ENCODE measurements at regions not wholly inside any gene's neighbourhood (a gene's known extent, or its start where the extent isn't known, plus 50 kb on each side); places are given as distances from the start of the nearest gene placed in this dataset.
"Not testable (repeated sequence)": the region's sequence is repeated elsewhere in the genome, so short reads cannot be mapped to it uniquely, and the experiment has no call there.

- FAIRE-seq = no peak
These were observed 54.1 kb downstream of the FOXG1 start for GRCh38 chr14:28820677-28821076.

GRCh38 chr14:28821993-28822392 lies 55.4 kb downstream of the FOXG1 start:
- FAIRE-seq = no peak
- no peak for DNase-seq (ENCODE audit: low spot score)

More at GRCh38 chr14:28820677-28821076, 54.1 kb downstream of the FOXG1 start:
- no peak for DNase-seq (ENCODE audit: low spot score)

GRCh38 chr14:28823245-28823644 lies 56.7 kb downstream of the FOXG1 start:
- FAIRE-seq (no peak), DNase-seq (ENCODE audit: low spot score) (no peak)

GRCh38 chr14:28830115-28830534 lies 63.5 kb downstream of the FOXG1 start:
- DNase-seq (ENCODE audit: low spot score) (peak; percentile 26), FAIRE-seq (no peak)

GRCh38 chr14:28831126-28831525 lies 64.5 kb downstream of the FOXG1 start:
- no peak for DNase-seq (ENCODE audit: low spot score)
- no peak for FAIRE-seq

DNA sequence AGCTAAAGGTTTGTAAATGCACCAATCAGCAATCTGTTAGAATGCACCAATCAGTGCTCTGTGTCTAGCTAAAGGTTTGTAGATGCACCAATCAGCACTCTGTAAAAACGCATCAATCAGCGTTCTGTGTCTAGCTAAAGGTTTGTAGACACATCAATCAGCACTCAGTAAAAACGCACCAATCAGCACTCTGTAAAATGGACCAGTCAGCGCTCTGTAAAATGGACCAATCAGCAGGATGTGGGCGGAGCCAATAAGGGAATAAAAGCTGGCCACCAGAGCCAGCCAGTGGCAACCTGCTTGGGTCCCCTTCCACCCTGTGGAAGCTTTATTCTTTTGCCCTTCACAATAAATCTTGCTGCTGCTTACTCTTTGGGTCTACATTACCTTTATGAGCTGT lies 76.0 kb downstream of the FOXG1 start:
- FAIRE-seq = not testable (repeated sequence)

DNA sequence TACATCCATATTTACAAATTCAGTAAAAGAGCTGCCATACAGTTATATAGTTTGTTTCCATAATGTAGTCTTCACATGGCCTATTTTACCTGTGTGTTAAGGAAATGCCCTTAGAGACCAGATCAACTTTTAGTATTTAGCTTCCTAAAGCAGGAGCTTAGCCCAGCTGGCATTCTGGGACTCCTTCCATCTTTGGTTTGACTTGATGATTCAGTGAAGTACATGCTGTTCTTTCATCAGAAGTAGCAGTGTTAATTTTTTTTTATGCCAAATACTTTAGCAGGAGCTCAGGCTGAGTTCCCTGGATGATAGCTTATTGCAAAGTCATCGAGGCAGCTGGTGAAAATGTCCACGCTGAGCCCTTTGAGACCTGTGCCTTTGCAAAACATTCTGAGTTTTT lies 101.0 kb downstream of the FOXG1 start:
- FAIRE-seq = no peak
- DNase-seq (ENCODE audit: low spot score) = no peak

More for the DNA sequence above, 76.0 kb downstream of the FOXG1 start:
- not testable (repeated sequence) for DNase-seq (ENCODE audit: low spot score)

DNA sequence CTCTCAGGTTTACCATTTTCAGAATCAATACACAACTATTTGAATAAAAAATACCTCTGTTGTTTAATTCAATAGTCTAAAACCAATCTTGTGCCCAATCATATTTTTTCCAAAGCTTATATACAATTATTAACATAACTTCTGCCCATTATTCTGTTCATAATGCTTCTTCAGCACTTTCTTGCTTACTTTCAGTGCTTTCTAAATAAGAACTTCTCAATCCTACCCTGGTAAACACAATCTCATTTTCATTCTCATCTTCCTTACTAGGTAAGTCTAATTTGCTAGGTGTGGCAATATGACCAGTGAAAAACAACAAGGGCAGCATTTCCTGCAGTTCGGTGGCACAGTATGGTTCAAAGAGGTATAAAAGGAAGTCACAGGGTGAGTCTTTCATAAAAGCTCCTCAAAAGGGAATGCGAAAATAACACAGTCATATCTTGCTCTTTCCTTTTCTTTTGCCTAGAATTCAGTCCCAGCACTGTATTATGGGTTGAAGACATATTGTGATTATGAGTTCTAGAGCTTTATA lies 103.5 kb downstream of the FOXG1 start:
- DNase-seq (ENCODE audit: low spot score) (no peak), FAIRE-seq (no peak)

- DNase-seq (ENCODE audit: low spot score) = no peak
- no peak for FAIRE-seq
These were observed 109.5 kb downstream of the FOXG1 start for GRCh38 chr14:28875934-28876571.

DNA sequence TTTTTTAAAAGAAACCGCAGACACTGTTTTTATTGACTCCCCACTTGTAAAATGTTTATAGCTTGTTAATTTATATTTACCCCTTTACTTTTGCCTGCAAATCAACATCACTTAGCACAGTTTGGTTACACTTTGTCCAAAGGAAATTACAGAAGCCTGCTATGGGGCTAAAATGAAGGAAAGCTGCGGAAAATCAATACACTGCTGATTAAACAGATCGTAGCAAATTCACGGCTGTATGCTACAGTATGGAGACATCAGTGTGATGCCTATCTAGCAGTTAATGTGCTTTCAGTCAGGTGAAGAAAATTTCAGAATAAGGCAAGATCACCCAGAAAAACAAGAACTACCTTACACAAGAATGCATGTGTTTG lies 110.0 kb downstream of the FOXG1 start:
- DNase-seq (ENCODE audit: low spot score) (no peak), FAIRE-seq (no peak)

DNA sequence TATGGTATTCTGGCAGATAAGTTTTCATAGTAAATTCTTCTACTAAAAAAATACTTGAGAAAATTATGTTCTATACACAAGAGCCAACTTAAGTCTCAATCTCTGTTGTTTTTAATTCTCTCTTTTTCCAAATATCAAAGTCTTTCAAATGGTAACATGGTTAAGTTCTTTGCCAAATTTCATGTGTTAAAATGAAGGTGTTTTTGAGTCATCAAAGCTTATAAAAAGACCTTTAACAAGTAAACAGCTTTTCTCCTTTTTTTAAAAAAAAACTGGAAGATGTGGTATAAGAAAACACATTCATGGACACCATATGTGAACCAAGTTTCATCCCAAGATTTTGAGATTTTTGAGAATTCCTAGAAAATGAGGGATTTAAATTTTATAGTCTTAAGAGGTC lies 111.3 kb downstream of the FOXG1 start:
- no peak for FAIRE-seq
- no peak for DNase-seq (ENCODE audit: low spot score)

- DNase-seq (ENCODE audit: low spot score) (no peak), FAIRE-seq (no peak)
These were observed 113.0 kb downstream of the FOXG1 start for GRCh38 chr14:28879573-28879996.

DNA sequence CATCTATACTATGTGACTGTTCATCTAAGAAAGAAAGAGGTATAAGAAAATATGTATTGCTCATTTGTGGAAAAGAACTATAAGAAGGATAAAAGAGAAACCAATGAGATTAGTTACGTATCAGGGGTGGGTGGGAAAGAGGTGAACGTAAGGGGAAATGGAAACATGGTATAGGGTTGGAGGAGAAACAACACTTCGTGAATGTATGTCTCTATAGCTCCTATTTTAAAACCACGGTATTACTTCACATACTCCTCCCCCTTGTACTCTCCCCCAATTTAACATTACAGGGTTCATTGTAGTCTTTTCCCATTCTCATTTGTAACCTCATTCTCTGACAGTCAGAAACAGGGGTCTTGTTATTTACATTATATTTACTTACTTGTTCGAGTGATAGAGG lies 120.4 kb downstream of the FOXG1 start:
- DNase-seq (ENCODE audit: low spot score) (no peak), FAIRE-seq (no peak)

- DNase-seq (ENCODE audit: low spot score) (no peak), FAIRE-seq (no peak)
These were observed 128.8 kb downstream of the FOXG1 start for GRCh38 chr14:28895389-28895788.

- no peak for FAIRE-seq
- no peak for DNase-seq (ENCODE audit: low spot score)
These were observed 129.8 kb downstream of the FOXG1 start for GRCh38 chr14:28896337-28896736.

DNA sequence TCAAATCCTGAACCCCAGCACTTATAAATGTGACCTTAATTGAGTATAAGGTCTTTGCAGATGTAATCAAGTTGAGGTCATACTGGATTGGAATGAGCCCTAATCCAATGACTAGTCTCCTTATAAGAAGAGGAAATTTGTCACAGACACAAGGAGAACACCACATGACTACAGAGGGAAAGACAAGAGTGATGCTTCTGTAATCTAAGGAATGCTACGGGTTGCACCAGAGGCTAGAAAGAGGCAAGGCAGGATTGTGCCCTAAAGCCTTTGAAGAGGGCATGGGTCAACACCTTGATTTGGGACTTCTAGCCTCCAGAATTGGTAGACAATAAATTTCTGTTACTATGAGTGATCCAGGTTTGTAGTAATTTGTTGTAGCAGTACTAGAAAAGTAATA lies 135.0 kb downstream of the FOXG1 start:
- FAIRE-seq (no peak), DNase-seq (ENCODE audit: low spot score) (no peak)

GRCh38 chr14:28902930-28903329 lies 136.3 kb downstream of the FOXG1 start:
- DNase-seq (ENCODE audit: low spot score) (no peak), FAIRE-seq (no peak)

DNA sequence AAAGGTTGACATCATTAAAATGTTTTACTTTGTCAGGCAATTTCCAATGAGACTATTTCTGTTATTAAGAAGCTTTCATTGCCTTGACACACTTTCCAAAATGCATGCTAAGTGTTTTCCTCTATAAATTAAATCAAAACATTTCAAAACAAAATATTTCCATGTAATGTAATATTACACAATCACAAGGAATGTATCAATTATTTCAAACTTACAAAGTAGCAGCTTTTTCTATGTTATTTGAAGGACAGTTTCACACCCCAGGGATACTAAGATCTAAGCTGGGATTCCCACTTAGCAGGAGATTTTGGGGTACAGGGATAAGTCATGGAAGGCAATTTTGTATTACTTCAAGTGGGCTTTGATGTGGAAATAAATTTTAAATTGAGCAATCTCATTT lies 144.9 kb downstream of the FOXG1 start:
- FAIRE-seq = no peak
- DNase-seq (ENCODE audit: low spot score) = no peak

DNA sequence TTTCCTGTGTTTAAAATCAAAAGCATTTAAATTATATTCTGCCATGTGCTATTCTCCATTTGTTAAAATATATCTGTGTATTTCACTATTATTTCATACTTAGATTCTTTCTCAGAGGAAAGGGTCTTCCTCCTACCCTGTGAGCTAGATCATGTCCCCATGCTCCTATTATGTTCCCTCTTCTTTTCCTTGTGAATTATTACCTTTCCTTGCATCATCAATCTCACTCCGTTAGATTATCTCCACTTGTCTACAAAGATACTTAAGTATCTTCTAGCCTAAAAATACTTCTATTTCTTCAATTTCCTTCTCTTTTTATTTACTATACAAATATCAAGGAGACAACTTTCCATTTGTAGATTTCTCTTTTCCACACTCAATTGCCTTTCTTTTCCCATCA lies 146.5 kb downstream of the FOXG1 start:
- no peak for FAIRE-seq
- no peak for DNase-seq (ENCODE audit: low spot score)

DNA sequence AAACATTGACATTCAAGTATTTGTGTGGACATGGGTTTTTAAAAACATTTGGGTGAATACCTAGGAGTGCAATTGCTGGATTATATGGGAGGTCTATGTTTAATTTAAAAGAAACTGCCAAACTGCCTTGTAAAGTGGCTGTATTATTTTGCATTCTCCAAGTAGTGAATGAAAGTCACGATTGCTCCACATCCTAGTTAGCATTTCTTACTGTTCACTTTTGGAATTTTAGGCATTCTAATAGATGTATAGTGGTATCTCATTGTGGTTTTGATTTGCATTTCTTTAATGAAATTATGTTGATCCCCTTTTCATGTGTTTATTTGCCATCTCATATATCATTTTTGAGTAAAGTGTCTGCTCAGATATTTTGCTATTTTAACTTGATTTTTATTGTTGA lies 159.5 kb downstream of the FOXG1 start:
- FAIRE-seq = no peak

GRCh38 chr14:28931999-28932398 lies 165.4 kb downstream of the FOXG1 start:
- no peak for DNase-seq (ENCODE audit: low spot score)
- no peak for FAIRE-seq

More for the DNA sequence above, 159.5 kb downstream of the FOXG1 start:
- DNase-seq (ENCODE audit: low spot score) = no peak

DNA sequence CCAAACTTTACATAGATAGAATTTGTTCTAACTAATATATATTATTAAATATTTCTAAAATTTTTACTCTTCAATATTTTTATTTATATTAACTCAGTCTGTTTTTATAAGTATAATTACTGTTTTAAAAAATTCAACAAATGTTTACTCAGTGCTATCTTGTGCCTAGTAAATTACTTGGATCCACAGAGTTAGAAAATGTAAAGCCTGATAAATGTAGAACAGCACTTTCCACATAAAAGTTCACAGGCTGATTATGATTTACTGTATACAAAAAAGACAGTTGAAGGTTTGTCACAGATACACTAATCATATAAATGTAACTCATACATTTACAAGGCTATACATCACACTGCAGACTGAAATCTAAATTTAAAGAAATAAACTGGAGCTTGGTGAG lies 170.0 kb downstream of the FOXG1 start:
- no peak for DNase-seq (ENCODE audit: low spot score)
- FAIRE-seq = no peak

DNA sequence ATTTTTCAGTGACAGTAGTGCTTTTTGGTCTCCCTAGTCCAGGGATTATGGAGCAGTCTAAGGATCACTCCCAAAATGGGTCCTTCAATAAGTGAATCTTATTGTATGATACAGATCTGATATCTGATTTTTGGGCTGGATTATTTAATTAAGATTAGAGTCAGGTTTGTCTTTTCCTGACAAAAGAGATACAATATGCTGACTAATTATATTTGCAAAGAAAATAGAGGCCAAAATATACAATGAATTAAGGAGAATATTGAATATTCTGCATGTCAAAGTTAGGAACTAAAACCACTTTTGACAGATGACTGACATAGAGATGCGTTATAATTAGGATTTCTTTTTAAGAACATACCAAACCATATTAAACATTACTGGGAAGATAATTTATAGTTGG lies 175.2 kb downstream of the FOXG1 start:
- no peak for DNase-seq (ENCODE audit: low spot score)
- FAIRE-seq = no peak

GRCh38 chr14:28944605-28945004 lies 178.0 kb downstream of the FOXG1 start:
- DNase-seq (ENCODE audit: low spot score) (no peak), FAIRE-seq (no peak)

Data from urothelium cell line (cell line).